ENCODE measurements at regions not wholly inside any gene's neighbourhood (a gene's known extent, or its start where the extent isn't known, plus 50 kb on each side); places are given as distances from the start of the nearest gene placed in this dataset.

DNA sequence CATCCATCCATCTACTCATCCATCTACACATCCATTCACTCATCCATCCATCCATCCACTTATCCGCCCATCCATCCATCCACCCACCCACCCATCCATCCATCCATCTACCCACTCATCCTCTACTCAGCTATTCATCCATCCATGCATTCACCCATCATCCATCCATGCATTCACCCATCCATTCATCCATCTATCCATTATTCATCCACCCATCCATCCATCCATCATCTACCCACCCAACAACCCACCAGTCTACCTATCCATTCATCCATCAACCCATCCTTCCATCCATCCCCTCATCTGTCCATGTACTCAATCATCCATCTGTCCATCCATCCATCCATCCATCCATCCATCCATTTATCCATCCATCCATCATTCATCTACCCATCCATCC is 972.7 kb downstream of the BRD1 start:
- H3K27ac ChIP-seq = no peak overlapping the region
- no peak for DNase-seq (ENCODE audit: low spot score in 2 of 2)
- no peaks in the 10 kb centered on the region for H3K4me1 ChIP-seq
- WGBS, 2 donors = 77 to 79% methylated on average over 1 of the region's 1 CpG
- no peaks in the 10 kb centered on the region for H3K9me3 ChIP-seq
- no peak overlapping the region for H3K4me3 ChIP-seq
- TF ChIP-seq CTCF (IDR thresholded peaks at IDR 0.05) (no peak), EP300 (IDR thresholded peaks at IDR 0.05) (no peak)
- H3K36me3 ChIP-seq = no peaks in the 10 kb centered on the region
- H3K27me3 ChIP-seq = no peaks in the 10 kb centered on the region

DNA sequence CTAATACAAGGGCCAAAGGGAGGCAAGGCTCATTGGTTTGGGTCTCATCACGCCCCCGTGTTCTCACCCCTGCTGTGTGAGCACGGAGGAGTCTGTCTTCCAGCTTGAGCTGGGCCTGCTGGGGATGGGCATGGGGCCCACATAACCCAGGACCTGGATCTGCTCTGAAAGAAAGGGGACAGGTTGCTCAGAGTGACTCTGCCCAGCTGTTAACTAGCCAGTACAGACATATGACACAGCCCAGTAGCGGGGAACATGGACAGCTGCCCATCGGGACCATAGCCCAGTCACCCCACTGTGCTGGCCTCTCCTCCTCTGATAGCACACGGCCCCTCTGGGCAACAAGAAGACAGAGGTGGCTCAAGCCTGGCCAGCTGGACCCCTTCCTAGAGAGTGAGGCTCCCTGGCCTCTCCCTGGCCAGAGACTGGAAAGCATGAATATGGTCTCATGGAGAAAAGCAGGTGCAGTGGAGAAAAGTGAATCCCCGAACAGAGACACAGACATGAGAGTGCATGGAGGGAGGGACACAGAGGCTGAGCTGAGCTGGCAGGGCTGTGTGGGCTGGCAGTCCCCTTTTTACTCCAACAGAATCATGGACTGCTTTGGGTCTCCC is 973.9 kb downstream of the BRD1 start:
- no peak overlapping the region for H3K27ac ChIP-seq
- H3K27me3 ChIP-seq = no peaks in the 10 kb centered on the region
- H3K4me1 ChIP-seq = no peaks in the 10 kb centered on the region
- no peaks in the 10 kb centered on the region for H3K9me3 ChIP-seq
- no peaks in the 10 kb centered on the region for H3K36me3 ChIP-seq
- TF ChIP-seq CTCF (IDR thresholded peaks at IDR 0.05) (no peak), POLR2A (IDR thresholded peaks at IDR 0.05) (no peak), EP300 (IDR thresholded peaks at IDR 0.05) (no peak)
- H3K4me3 ChIP-seq = no peak overlapping the region
- 79 to 88% methylated on average over 6 to 7 of the region's 7 CpGs for WGBS, 2 donors
- DNase-seq (ENCODE audit: low spot score in 2 of 2) = no peak

DNA sequence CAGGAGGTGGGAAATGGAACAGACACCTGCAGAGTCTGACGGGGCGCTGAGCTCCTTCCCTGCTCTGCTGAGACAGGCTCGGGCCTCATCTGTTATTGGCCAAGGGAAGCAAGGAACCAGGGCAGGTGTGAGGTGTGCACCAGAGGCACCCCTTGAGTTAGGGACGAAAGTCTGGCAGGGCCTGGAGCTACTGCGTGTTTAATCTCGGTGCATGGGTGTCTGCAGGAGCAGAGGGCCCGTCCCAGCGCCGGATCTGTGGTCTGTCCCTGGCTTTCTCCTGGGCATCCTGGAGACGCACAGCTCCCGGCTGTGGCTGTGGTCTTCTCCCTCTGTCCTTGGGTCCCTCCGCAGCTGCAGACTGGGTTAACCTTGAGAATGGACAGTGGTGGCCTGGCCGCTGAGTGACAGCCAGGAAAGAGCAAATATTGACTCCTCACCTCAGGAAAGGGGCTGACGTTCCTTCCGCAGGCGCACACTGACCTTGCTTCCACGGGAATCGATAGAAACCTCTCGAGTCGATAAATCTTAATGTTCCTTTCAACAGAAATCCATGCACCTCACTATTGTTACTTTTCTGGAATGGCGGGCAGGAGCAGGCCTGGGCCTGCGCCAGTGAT is 975.6 kb downstream of the BRD1 start:
- no peak overlapping the region for H3K4me3 ChIP-seq
- no peaks in the 10 kb centered on the region for H3K4me1 ChIP-seq
- no peak overlapping the region for H3K27ac ChIP-seq
- TF ChIP-seq CTCF (IDR thresholded peaks at IDR 0.05) (no peak), EP300 (IDR thresholded peaks at IDR 0.05) (no peak), POLR2A (IDR thresholded peaks at IDR 0.05) (no peak)
- H3K9me3 ChIP-seq = no peaks in the 10 kb centered on the region
- WGBS, 2 donors = 89 to 97% methylated on average over 20 to 21 of the region's 22 CpGs
- H3K27me3 ChIP-seq = no peaks in the 10 kb centered on the region
- no peaks in the 10 kb centered on the region for H3K36me3 ChIP-seq
- no peak for DNase-seq (ENCODE audit: low spot score in 2 of 2)

- Histone ChIP-seq H3K27ac (no peak overlapping the region), H3K4me1 (no peaks in the 10 kb centered on the region), H3K36me3 (no peaks in the 10 kb centered on the region), H3K9me3 (no peaks in the 10 kb centered on the region), H3K27me3 (no peaks in the 10 kb centered on the region), H3K4me3 (no peak overlapping the region)
- no peak for DNase-seq (ENCODE audit: low spot score in 2 of 2)
- TF ChIP-seq EP300 (IDR thresholded peaks at IDR 0.05) = no peak
- no peak for TF ChIP-seq POLR2A (IDR thresholded peaks at IDR 0.05)
- no peak for TF ChIP-seq CTCF (IDR thresholded peaks at IDR 0.05)
- 72 to 88% methylated on average over 16 of the region's 16 CpGs for WGBS, 2 donors
These were observed 976.9 kb downstream of the BRD1 start for GRCh38 chr22:48850658-48851287.

- DNase-seq (ENCODE audit: low spot score in 2 of 2) = no peak
- Histone ChIP-seq H3K4me1 (no peaks in the 10 kb centered on the region), H3K4me3 (no peak overlapping the region), H3K27ac (no peak overlapping the region), H3K9me3 (no peaks in the 10 kb centered on the region), H3K36me3 (no peaks in the 10 kb centered on the region), H3K27me3 (no peaks in the 10 kb centered on the region)
- 72 to 80% methylated on average over 11 to 12 of the region's 13 CpGs for WGBS, 2 donors
- no peak for TF ChIP-seq EP300 (IDR thresholded peaks at IDR 0.05)
These were observed 977.6 kb downstream of the BRD1 start for GRCh38 chr22:48849963-48850657.

Measured in tibial nerve (tissue), 4 donors.